ENCODE measurements at regions not wholly inside any gene's neighbourhood (a gene's known extent, or its start where the extent isn't known, plus 50 kb on each side); places are given as distances from the start of the nearest gene placed in this dataset.

DNA sequence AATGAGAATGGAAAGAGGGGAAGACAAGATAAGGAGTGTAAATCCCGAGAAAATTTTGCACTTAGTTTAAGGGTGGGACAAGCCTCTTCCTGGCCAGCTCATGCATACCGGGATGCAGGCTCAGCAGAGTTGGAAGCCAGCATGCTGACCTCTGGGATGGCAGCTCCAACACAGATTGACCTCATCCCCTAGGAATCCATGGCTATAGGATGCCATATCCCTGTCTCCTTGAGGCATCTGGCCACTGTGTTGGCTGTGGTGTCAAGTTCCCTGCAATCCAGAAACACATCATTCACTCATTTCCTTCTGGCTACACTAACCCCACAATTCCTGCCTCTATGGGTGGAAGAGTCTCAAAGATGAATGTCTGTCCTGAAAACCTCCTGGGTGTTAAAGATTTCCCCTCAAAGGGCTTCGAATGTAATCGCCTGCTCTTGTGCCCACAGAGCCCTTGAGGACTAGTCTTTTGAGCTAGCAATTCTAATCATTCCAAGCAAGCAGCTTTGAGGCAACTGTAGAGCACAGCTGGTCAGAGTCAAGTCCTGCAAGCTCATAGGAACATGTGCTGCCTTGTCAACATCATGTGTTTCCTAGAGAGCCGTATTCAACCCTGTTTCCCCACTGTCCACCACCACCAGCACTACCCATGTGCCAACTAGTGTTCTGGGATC is 141.4 kb downstream of the PMP22 start (continued):
- TF ChIP-seq CTBP2 (IDR thresholded peaks at IDR 0.05; ENCODE audit: borderline replicate concordance, insufficient read depth, insufficient read length, low read length), result no peak

All from H1 (cell line).